ENCODE measurements at regions not wholly inside any gene's neighbourhood (a gene's known extent, or its start where the extent isn't known, plus 50 kb on each side); places are given as distances from the start of the nearest gene placed in this dataset.

DNA sequence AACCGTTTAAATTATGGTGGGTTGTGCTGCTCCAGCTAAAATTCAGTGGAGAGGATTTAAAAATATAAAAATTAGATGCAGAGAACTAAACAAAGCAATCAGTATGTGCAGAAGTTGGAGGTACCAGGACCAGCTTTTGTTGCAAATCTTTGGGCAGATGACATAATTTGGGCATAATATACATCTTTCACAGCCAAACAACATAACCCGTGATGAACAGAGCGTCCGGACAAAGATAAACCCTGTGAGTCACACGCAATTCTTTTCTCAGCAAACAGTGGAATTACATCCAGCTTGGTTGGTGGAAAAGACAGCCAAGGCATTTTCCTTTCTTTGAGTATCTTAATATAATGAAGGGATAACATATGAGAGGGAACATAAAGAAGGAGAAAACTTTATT is 419.4 kb upstream of the ADAMTS9 start:
- TF ChIP-seq, protein P1, sequence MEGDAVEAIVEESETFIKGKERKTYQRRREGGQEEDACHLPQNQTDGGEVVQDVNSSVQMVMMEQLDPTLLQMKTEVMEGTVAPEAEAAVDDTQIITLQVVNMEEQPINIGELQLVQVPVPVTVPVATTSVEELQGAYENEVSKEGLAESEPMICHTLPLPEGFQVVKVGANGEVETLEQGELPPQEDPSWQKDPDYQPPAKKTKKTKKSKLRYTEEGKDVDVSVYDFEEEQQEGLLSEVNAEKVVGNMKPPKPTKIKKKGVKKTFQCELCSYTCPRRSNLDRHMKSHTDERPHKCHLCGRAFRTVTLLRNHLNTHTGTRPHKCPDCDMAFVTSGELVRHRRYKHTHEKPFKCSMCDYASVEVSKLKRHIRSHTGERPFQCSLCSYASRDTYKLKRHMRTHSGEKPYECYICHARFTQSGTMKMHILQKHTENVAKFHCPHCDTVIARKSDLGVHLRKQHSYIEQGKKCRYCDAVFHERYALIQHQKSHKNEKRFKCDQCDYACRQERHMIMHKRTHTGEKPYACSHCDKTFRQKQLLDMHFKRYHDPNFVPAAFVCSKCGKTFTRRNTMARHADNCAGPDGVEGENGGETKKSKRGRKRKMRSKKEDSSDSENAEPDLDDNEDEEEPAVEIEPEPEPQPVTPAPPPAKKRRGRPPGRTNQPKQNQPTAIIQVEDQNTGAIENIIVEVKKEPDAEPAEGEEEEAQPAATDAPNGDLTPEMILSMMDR (IDR thresholded peaks at IDR 0.05): no peak
- TF ChIP-seq POLR2AphosphoS5 (IDR thresholded peaks at IDR 0.05; ENCODE audit: low read depth, low read length) (no peak), SMC3 (IDR thresholded peaks at IDR 0.05; ENCODE audit: low read depth, low read length) (no peak), YY1 (IDR thresholded peaks at IDR 0.05; ENCODE audit: low read depth) (no peak), FOXJ3 (CRISPR knock-in tag; IDR thresholded peaks at IDR 0.05) (no peak)
- TF ChIP-seq, protein P2, sequence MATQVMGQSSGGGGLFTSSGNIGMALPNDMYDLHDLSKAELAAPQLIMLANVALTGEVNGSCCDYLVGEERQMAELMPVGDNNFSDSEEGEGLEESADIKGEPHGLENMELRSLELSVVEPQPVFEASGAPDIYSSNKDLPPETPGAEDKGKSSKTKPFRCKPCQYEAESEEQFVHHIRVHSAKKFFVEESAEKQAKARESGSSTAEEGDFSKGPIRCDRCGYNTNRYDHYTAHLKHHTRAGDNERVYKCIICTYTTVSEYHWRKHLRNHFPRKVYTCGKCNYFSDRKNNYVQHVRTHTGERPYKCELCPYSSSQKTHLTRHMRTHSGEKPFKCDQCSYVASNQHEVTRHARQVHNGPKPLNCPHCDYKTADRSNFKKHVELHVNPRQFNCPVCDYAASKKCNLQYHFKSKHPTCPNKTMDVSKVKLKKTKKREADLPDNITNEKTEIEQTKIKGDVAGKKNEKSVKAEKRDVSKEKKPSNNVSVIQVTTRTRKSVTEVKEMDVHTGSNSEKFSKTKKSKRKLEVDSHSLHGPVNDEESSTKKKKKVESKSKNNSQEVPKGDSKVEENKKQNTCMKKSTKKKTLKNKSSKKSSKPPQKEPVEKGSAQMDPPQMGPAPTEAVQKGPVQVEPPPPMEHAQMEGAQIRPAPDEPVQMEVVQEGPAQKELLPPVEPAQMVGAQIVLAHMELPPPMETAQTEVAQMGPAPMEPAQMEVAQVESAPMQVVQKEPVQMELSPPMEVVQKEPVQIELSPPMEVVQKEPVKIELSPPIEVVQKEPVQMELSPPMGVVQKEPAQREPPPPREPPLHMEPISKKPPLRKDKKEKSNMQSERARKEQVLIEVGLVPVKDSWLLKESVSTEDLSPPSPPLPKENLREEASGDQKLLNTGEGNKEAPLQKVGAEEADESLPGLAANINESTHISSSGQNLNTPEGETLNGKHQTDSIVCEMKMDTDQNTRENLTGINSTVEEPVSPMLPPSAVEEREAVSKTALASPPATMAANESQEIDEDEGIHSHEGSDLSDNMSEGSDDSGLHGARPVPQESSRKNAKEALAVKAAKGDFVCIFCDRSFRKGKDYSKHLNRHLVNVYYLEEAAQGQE (IDR thresholded peaks at IDR 0.05; ENCODE audit: low read depth, low read length): no peak
